NCI-H774 (cell line): ENCODE measurements at regions not wholly inside any gene's neighbourhood (a gene's known extent, or its start where the extent isn't known, plus 50 kb on each side); places are given as distances from the start of the nearest gene placed in this dataset.

Source experiments
- DNase-seq: peaks from one replicate; lab custom pipeline; 2025; lab: John Stamatoyannopoulos, UW

DNA sequence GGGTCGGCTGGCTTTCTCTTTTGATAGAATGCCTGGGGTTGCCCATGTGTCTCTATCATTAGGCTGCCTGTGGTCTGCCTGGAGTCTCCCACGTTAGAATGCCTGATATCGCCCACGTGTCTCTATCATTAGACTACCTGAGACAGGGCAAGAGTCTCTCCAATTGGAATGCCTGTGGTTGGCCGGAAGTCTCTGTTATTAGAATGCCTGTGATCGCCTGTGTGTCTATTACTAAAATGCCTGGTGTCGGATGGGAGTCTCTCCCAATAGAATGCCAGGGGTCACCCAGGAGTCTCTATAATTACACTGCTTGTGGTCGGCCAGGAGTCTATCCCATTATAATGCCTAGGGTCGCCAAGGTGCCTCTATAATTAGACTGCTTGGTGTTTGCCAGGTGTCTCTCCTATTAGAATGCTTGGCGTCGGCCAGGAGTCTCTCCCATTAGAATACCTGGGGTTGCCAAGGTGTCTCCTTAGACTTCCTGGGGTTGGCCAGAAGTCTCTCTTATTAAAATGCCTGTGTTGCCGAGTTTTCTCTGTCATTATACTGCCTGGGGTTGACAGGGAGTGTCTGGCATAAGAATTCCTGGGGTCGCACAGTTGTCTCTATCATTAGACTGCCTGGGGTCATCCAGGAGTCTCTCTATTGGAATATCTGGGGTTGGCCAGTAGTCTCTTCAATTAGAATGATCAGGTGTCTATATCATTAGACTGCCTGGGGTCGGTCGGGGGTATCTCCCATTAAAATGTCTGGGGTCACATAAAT, 2272.8 kb downstream of the TP53TG3F start:
- DNase-seq: no peak

DNA sequence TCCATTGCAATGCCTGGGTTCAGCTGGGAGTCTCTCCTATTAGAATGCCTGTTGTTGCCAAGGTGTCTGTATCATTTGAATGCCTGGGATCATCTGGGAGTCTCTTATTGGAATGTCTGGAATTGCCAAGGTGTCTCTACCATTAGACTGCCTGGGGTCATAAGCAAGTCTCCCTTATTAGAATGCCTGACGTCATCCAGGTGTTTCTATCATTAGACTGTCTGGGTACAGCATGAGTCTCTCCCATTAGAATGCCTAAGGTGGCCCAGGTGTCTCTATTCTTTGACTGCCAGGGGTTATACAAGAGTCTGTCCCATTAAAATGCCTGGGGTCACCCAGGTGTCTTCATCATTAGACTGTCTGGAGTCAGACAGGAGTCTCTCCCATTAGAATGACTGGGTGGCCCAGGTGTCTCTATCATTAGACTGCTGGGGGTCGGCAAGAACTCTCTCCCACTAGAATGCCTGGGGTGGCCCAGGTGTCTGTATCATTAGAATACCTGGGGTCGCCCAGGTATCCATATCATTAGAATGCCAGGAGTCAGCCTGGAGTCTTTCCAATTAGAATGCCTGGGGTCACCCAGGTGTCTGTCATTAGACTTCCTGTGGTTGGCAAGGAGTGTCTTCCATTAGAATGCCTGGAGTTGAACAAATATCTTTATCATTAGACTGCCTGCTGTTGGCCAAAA, 2274.0 kb downstream of the TP53TG3F start:
- DNase-seq: no peak

DNA sequence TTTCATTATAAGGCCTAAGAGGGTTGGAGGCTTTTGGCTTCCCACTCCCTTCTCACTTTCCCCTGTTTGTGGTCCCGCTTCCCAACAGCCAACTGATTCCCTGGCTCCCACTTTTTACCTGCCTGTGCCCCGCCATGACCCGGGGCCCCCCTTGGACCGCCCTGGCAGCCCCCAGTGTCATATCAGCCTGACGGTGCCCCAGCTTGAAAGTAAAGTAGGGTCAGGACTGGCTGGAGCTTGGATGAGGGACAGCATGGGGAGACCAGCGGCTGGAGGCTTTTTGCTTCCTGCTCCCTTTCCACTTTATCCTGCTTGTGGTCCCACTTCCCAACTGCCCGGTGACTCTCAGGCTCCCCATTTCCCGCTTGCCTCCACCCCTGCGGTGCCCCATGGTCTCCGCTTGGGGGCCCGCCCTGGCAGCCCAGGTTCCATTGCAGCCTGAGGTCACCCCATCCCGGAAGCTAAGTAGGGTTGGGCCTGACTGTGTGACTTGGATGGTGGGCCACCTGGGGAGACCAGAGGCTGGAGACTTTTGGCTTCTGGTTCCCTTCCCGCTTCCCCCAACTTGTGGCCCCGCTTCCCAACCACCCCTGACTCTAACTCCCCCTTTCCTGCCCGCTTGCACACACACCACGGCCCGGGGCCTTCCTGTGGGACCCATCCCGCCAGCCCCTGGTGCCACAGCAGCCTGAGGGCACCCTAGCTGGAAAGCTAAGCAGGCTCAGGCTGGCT, 2274.7 kb downstream of the TP53TG3F start:
- no peak for DNase-seq

DNA sequence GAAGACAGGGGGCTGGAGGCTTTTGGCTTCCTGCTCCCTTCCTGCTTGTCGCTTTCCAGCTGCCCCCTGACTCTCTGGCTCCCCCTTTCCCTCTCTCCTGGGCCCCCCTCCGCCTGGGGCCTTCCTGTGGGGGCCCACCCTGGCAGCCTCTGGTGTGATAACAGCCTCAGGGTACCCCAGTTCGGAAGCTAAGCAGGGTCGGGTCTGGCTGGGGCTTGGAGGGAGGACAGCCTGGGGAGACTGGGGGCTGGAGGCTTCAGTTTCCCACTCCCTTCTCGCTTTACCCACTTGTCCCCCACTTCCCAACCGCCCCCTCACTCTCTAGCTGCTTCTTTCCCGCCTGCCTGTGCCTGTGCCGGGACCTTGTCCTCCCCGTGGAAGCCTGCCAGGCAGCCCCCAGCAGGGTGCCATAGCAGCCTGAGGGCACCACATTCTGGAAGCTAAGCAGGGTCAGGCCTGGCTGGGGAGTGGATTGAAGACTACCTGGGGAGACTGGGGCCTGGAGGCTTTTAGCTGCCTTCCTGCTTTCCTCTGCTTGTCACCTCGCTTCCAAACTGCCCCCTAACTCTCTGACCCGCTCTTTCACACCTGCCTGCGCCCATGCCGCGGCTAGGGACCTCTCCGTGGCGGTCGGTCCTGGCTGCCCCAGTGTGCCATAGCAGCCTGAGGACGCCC, 2275.5 kb downstream of the TP53TG3F start:
- DNase-seq: no peak

DNA sequence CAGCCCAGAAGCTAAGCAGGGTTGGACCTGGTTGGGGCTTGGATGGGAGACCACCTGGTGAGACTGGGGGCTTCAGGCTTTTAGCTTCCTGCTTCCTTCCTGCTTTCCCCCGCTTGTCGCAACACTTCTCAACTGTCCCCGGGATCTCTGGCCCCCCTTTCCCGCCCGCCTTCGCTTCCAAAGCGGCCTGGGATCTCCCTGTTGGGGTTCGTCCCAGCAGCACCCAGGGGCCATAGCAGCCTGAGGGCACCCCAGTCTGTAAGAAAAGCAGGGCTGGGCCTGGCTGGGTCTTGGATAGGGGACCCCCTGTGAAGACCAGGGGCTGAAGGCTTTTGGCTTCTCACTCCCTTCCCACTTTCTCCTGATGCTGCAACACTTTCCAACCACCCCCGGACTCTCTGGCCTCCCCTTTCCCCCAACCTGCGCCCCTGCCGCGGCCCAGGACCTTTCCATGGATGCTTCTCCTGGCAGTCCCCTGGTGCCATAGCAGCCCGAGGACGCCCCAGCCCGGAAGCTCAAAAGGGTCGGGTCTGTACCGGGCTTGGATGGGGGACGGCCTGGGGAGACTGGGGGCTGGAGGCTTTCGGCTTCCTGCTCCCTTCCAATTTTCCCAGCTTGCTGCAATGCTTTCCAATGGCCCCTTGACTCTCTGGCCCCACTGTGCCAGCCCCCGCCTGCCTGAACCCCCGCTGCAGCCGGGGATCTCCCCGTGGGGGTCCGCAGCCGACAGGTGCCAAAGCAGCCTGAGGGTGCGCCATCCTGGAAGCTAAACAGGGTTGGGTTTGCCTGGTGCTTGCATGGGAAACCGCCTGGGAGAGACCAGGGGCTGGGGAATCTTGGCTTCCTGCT, 2276.2 kb downstream of the TP53TG3F start:
- no peak for DNase-seq

DNA sequence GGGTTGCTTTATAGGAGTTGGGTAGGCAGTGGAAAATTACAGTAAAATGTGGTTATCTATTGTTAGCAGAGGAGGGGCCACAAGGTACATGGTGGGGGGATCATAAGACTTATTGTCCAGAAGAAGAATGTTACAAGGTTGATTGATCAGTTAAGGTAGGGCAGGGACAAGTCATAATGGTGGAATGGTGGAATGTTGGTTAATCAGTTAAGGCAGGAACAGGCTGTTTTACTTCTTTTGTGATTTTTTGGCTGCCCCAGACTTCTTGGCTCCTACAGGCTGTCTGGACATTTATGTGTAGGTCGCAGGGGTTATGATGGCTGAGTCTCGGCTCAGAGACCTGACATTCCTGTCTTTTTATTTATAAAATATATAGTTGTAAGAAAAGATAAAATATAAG, 2277.1 kb downstream of the TP53TG3F start:
- no peak for DNase-seq

DNA sequence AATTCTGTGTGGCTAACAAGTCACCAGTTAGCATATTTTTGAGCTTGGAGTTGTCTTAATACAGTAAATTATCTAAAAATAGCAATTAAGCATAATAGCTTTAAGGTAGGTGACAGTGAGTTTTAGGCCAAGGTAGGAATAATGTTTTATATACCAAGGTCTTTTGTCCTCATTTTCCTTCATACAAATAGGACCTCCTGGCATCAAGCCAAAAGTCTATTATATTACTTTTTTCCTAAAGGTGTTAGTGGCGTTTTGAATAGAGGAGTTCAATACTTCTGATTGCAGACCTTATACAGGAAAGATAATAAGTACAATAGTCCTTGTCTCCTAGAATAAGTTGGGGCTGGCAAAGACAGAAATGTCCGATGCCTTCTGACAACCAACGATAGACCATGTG, 2277.7 kb downstream of the TP53TG3F start:
- no peak for DNase-seq

DNA sequence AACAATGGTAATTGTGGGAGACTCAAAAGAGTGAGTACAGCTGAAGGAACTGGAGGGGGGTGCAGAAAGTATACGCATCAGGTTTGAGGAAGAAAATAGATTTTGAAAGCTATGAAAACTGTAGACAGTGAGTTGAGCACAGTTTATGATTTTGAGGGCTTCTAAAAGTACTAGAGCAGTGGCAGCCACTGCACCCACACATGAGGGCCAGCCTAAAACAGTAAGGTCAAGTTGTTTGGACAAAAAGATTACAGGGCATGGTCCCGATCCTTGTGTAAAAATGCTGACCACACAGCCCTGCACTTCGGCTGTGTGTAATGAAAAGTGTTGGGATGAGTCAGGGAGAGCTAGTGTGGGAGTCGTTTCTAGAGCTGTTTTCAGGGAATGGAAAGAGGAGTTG, 2282.1 kb downstream of the TP53TG3F start:
- DNase-seq: no peak

DNA sequence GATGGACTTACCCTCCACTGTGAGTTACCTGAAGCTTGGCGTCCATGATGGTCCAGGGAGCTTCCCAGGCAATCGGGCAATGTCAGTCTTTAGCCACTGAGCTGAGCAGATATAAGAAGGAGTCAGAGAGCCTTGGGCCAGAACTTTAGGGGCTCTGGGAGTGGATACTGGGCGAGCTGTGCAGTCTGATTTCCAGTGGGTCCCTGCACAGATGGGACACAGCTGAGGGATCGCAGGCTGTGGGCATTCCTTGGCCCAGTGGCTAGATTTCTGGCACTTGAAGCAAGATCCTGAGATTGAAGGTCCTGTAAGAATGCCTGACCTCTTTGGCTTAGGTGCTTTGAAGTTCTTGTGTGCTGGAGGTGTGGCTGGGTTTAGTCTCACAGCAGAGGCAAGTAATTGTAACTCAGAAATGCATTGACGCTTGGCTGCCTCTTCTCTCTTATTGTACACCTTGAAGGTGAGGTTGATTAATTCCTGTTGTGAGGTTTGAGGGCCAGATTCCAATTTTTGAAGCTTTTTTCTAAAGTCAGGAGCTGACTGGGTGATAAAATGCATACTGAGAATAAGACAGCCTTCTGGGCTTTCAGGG, 2283.8 kb downstream of the TP53TG3F start:
- no peak for DNase-seq

DNA sequence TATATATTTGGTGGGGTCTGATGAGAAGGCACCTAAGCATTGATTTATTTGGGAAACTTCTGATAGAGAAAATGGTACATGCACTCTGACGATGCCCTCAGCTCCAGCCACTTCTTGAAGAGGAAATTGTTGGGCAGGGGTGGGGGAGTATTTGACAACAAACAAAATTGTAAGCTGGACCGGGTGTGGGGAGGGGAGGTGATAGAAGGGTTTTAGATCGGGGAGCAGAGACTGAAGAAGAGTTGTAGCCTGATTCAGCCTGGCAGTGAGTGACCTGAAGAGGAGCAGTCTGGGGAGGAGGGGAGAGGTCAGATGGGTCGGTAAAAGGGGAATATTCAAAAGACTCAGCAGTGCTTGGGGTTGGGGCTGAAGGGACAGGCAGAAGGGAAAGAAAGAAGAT, 2284.7 kb downstream of the TP53TG3F start:
- DNase-seq: no peak

DNA sequence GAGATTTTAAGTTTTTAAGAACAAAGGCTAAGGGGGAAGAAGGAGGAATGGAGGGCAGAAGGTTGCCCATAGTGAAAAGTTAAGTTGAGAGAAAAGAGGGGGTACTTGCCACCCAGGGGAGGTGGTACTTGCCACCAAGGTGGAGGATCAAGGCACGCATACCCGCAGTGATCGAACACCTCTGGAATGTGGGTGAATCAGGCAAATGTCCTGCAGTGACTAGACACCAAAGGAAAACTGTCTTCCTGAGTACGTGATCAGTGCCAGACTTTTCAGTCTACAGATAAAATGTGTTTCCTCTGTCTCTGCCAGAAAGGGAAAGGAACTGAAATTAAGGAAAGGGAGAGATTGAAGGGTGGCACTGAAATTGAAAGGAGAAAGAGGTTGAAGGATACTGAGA, 2285.3 kb downstream of the TP53TG3F start:
- no peak for DNase-seq

DNA sequence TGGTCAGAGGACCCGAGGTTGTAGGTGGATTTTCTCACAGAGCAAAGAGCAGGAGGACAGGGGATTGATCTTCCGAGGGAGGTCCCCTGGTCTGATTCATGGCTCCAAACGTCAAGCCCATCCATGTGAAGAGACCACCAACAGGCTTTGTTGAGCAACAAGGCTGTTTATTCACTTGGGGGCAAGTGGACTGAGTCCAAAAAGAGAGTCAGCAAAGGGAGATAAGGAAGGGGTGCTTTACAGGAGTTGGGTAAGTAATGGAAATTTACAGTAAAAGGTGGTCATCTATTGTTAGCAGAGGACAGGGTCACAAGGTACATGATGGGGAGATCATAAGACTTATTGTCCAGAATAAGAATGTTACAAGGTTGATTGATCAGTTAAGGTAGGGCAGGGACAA, 2285.8 kb downstream of the TP53TG3F start:
- DNase-seq: no peak

DNA sequence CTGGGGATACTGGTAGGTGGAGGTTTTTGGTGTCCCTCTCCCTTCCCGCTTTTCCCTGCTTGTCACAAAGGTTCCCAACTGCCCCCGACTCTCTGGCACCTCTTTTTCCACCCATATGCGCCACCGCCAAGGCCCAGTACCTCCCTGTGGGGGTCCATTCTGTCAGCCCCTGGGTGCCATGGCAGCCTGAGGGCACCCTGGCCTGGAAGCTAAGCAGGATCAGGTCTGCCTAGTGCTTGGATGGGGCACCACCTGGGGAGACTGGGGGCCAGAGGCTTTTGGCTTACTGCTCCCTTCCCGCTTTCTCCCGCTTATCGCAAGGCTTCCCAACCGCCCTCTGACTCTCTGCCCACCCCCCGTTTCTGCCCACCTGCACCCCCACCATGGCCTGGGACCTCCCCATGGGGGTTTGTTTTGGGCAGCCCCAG, 2286.4 kb downstream of the TP53TG3F start:
- DNase-seq: no peak

DNA sequence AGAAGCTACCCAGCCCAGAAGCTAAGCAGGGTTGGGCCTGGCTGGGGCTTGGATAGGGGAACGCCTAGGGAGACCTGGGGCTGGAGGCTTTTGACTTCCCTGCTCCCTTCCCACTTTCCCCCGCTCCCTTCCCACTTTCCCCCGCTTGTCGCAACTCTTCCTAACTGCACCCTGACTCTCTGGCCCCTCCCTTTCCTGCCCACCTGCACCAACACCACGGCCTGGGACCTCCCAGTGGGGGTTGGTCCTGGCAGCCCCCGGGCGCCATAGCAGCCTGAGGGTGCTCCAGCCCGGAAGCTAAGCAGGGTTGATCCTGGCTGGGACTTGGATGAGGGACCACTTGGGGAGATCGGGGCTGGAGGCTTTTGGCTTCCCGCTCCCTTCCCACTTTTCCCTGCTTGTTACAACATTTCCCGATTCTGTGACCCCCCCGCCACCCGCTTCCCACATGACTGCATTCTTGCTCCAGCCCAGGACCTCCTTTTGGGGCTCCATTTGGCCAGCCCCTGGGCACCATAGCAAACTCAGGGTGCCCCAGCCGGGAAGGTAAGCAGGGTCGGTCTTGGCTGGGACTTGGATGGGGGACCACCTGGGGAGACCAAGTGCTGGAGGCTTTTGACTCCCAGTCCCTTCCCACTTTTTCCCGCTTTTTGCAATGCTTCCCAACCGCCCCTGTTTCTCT, 2287.0 kb downstream of the TP53TG3F start:
- no peak for DNase-seq

DNA sequence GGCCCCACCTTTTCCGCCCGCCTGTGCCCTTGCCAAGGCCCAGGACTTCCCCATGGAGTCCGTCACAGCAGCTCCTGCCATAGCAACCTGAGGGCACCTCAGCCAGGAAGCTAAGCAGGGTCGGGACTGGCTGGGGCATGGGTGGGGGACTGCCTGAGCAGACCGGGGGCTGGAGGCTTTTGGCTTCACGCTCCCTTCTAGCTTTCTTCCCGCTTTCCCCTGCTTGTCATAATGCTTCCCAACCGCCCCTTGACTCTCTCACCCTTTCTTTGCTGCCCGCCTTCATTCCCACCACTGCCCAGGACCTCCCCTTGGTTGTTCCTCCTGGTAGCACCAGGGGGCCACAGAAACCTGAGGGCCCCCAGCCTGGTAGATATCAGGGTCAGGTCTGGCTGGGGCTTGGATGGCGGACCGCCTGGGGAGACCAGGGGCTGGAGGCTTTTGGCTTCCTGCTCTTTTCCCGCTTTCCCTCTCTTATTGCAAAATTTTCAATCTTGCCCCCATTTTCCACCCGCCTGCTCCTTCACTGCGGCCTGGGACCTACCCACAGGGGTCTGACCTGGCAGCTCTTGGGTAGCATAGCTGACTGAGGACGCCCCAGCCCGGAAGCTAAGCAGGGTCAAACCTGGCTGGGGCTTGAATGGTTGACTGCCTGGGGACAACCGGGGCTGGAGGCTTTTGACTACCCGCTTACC, 2287.7 kb downstream of the TP53TG3F start:
- DNase-seq: no peak

DNA sequence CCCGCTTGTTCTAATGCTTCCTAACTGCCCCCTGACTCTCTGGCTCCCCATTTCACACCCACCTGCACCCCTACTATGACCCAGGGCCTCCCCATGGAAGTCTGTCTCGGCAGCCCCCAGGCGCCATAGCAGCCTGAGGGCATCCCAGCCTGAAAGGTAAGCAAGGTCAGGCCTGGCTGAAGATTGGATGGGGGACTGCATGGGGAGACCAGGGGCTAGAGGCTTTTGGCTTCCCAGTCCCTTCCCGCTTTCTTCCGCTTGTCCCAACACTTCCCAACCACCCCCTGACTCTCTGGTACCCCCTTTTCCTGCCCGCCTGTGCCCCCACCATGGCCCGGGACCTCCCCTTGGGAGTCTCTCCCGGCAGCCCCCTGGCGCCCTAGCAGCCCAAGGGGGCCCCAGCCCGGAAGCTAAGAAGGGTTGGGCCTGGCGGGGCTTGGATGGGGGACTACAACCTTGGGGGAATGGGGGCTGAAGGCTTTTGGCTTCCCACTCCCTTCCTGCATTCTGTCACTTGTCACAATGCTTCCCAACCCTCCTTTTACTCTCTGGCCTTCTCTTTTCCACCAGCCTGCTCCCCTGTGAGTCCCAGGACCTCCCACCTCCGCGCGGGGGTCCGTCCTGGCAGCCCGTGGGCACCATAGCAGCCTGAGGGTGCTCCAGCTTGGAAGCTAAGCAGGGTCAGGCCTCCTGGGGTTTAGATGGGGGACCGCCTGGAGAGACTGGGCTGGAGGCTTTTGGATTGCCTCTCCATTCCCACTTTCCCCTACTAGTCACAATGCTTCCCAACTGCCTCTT, 2288.4 kb downstream of the TP53TG3F start:
- no peak for DNase-seq

DNA sequence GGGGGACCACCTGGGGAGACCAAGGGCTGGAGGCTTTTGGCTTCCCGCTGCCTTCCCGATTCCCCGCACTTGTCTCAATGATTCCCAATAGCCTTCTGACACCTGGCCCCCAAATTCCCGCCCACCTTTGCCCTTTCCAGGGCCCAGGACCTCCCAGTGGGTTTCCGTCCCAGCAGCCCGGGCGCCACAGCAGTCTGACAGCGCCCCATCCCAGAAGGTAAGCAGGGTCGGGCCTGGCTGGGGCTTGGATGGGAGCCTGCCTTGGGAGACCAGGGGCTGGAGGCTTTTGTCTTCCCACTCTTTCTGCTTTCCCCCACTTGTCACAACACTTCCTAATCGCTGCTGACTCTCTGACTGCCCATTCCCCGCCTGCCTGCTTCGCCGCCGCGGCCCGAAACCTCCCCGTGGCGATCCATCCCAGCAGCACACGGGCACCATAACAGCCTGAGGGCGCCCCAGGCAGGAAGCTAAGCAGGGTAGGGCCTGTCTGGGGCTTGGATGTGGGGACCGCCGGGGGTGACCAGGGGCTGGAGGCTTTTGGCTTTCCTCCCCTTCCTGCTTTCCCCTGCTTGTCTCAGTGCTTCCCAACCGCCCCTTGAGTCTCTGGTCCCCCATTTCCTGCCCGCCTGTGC, 2289.3 kb downstream of the TP53TG3F start:
- no peak for DNase-seq
